ACC112 (cell line): ENCODE measurements at regions not wholly inside any gene's neighbourhood (a gene's known extent, or its start where the extent isn't known, plus 50 kb on each side); places are given as distances from the start of the nearest gene placed in this dataset.
A peak's percentile ranks its signal among the peaks of the same experiment; 100 is the strongest.
"Not testable (repeated sequence)": the region's sequence is repeated elsewhere in the genome, so short reads cannot be mapped to it uniquely, and the experiment has no call there.

Source experiments
- H2AFZ ChIP-seq: fragments of 200-600 bp; sonication (generic); one replicate; pipeline ENCODE4 v1.6.0; 2017; ENCODE audit warnings: antibody characterized with exemption, low read length; ENCODE audit not compliant: unreplicated experiment
- H3K27ac ChIP-seq: fragments of 200-600 bp; sonication (generic); 2 replicates; pipeline ENCODE4 v1.5.1; 2014; ENCODE audit warnings: low read depth, mild to moderate bottlenecking, antibody characterized with exemption, low read length, moderate library complexity
- H3K27me3 ChIP-seq: fragments of 200-600 bp; sonication (generic); 2 replicates; pipeline ENCODE4 v1.6.1; 2014; ENCODE audit warnings: mild to moderate bottlenecking, antibody characterized with exemption, low read length, moderate library complexity, mixed read lengths; ENCODE audit not compliant: insufficient read depth
- H3K36me3 ChIP-seq: fragments of 200-600 bp; sonication (generic); 2 replicates; pipeline ENCODE4 v1.6.1; 2016; ENCODE audit warnings: mild to moderate bottlenecking, antibody characterized with exemption, low read length, moderate library complexity, mixed read lengths; ENCODE audit not compliant: insufficient read depth
- H3K4me1 ChIP-seq: fragments of 200-600 bp; sonication (generic); one replicate; pipeline ENCODE4 v1.6.1; 2016; ENCODE audit warnings: low read length, mixed read lengths; ENCODE audit not compliant: insufficient read depth, unreplicated experiment, control insufficient read depth
- H3K4me3 ChIP-seq: fragments of 200-600 bp; sonication (generic); 2 replicates; pipeline ENCODE4 v1.5.1; 2014; ENCODE audit warnings: mild to moderate bottlenecking, low read depth, low read length
- H3K79me2 ChIP-seq: fragments of 200-600 bp; sonication (generic); one replicate; pipeline ENCODE4 v1.6.0; 2016; ENCODE audit warnings: low read length; ENCODE audit not compliant: control insufficient read depth, unreplicated experiment, insufficient read depth

DNA sequence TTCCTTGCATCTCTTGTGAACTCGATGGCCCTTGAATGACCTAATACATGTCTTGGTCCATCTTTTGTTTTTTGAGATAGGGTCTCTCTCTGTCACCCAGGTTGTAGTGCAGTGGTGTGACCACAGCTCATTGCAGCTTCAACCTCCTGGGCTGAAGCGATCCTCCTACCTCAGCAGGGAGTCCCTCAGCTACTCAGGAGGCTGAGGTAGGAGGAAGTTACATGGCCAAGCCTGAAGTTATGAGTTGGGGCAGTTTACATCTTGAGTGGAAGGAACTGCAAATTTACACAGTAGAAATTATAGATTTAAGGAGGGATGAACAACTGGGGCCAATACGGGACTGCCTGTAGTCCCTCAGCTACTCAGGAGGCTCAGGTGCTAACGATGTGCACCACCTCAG is 97.2 kb upstream of the METTL14 start:
- H3K79me2 ChIP-seq, result no peaks in the 10 kb centered on the region
- H3K4me1 ChIP-seq, result peaks cover 9% of the 10 kb centered on the region
- no peak overlapping the region for H3K4me3 ChIP-seq
- H3K27me3 ChIP-seq, result peaks cover 33% of the 10 kb centered on the region
- no peak overlapping the region for H2AFZ ChIP-seq
- H3K27ac ChIP-seq, result no peak overlapping the region
- H3K36me3 ChIP-seq, result no peaks in the 10 kb centered on the region

- no peak overlapping the region for H3K4me3 ChIP-seq
- H2AFZ ChIP-seq, result no peak overlapping the region
- H3K4me1 ChIP-seq, result peaks cover 9% of the 10 kb centered on the region
- H3K36me3 ChIP-seq, result no peaks in the 10 kb centered on the region
- peaks cover 21% of the 10 kb centered on the region for H3K27me3 ChIP-seq
- H3K79me2 ChIP-seq, result no peaks in the 10 kb centered on the region
- no peak overlapping the region for H3K27ac ChIP-seq
Observed at GRCh38 chr4:118589471-118590055, 95.6 kb upstream of the METTL14 start.

DNA sequence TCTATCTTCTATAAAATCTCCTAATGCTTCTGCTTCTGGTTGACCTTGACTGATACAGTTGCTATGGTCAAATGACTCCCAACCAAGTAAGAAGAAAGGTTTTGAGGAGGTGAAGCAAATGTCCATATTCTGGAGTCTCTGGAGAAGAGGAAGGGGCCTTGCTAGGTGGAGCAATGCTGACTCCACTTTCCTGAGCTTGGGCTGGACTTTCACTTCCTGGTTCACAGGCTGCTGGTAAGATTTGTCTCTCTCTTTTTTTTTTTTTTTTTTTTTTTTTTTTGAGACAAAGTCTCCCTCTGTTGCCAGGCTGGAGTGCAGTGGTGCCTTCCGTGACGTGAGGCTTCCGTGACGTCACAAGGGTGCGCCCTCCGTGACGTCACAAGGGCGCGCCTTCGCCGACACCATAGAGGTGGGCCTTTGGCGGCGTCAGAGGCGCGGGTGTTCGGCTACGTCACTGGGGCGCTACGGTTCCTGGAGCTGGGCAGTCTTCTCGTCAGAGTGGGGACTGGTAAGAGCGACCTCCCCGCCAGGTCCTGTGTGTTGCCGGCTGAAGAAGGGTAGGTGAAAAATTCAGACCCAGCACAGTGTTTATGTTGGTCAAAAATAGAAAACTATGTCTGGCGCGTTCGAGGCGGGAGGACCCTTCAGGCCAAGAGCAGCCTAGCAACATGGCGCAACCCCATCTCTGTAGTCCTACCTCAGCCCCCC is 93.7 kb upstream of the METTL14 start:
- H2AFZ ChIP-seq, result peak overlapping the region; percentile 88
- H3K36me3 ChIP-seq, H3K4me1 ChIP-seq, H3K79me2 ChIP-seq: not testable (repeated sequence)
- peaks cover 11% of the 10 kb centered on the region for H3K27me3 ChIP-seq
- H3K4me3 ChIP-seq, result peak overlapping the region; percentile 86
- H3K27ac ChIP-seq, result peak overlapping the region; percentile 63

GRCh38 chr4:118592289-118592688 is 92.9 kb upstream of the METTL14 start:
- not testable (repeated sequence) for H3K4me1 ChIP-seq, H3K27me3 ChIP-seq, H3K79me2 ChIP-seq, H2AFZ ChIP-seq, H3K36me3 ChIP-seq
- peak overlapping the region; percentile 63; the same call in 1 of the 2 replicates for H3K27ac ChIP-seq
- H3K4me3 ChIP-seq, result peak overlapping the region; percentile 86

- not testable (repeated sequence) for H2AFZ ChIP-seq, H3K4me3 ChIP-seq, H3K79me2 ChIP-seq, H3K27me3 ChIP-seq, H3K36me3 ChIP-seq, H3K27ac ChIP-seq, H3K4me1 ChIP-seq
Observed at GRCh38 chr4:118595883-118596282, 89.3 kb upstream of the METTL14 start.

GRCh38 chr4:118625097-118625496 is 60.1 kb upstream of the METTL14 start:
- not testable (repeated sequence) for H2AFZ ChIP-seq, H3K4me1 ChIP-seq, H3K27ac ChIP-seq, H3K4me3 ChIP-seq, H3K36me3 ChIP-seq, H3K27me3 ChIP-seq, H3K79me2 ChIP-seq

DNA sequence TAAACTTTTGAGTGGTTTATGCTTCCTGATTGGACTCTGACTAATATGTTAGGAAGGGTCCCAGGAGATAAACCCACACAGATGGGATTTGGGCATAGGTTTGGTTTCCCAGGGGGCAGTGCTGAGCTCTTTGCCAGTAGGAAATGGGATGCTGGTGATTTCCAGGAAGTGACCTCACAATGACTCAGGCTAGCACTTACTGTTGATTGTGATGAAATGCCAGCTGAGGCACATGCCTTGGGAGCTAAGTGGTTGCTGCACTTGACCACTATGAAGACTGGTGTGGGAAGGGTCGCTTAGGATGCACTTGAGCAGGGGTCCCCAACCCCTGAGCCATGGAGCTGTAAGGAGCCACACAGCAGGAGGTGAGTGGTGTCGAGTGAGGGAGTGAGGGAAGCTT is 55.5 kb upstream of the METTL14 start:
- H3K36me3 ChIP-seq, H3K27me3 ChIP-seq, H2AFZ ChIP-seq, H3K4me1 ChIP-seq, H3K4me3 ChIP-seq, H3K79me2 ChIP-seq: not testable (repeated sequence)
- H3K27ac ChIP-seq, result peak overlapping the region; percentile 45

DNA sequence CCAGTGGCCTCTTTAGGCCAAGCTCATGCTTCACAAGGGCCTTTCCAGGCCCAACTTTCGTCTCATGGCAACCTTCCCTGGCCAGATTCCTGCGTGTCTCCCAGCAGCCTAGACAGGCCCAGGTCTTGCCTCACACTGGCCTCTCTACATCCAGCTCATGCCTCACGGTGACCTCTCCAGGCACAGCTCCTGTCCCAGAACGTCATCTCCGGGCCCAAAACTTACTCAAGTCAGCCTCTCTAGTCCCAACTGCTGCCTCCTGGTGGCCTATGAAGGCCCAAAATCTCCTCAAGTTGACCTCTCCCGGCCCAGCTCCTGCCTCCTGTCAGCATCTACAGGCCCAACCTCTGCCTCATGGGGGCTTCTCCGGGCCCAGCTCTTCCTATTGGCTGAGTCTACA is 54.3 kb upstream of the METTL14 start:
- not testable (repeated sequence) for H3K4me1 ChIP-seq, H3K27me3 ChIP-seq, H3K27ac ChIP-seq, H3K4me3 ChIP-seq, H2AFZ ChIP-seq, H3K36me3 ChIP-seq, H3K79me2 ChIP-seq

DNA sequence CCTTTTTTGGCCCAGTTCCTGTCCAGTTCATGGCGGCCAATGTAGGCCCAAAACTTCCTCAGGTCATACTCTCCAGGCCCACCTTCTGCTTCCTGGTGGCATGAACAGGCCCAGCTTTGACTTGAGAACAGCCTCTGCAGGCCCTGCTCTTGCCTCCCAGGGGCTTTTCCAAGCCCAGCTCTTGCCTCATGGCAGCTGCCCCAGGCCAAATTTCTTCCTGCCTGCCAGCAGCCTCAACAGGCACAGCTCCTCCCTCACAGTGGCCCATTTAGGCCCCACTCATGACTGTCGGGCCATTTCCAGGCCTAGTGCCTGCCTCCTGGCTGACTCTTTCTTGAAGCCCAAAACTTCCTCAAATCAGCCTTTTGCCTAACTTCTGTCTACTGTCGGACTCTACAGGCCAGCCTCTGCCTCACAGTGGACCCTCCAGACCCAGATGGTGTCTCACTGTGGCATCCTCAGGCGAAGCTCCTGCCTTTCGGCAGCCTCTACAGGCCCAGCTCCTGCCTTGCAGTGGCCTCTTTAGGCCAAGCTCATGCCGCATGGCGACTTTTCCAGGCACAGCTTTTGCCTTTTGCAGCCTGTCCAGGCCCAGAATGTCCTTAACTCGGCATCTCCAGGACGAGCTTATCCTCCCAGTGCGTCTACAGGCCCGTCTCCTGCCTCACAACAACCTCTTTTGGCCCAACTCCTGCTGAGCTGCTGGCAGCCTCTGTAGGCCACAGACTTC is 53.7 kb upstream of the METTL14 start:
- H3K79me2 ChIP-seq, H2AFZ ChIP-seq, H3K27me3 ChIP-seq, H3K4me3 ChIP-seq, H3K27ac ChIP-seq, H3K36me3 ChIP-seq, H3K4me1 ChIP-seq: not testable (repeated sequence)

- H3K79me2 ChIP-seq, H3K36me3 ChIP-seq, H3K27ac ChIP-seq, H3K4me3 ChIP-seq, H2AFZ ChIP-seq, H3K27me3 ChIP-seq, H3K4me1 ChIP-seq: not testable (repeated sequence)
Observed at GRCh38 chr4:118633476-118633875, 51.7 kb upstream of the METTL14 start.
